Prostate gland (tissue), 2 donors: ENCODE measurements at regions not wholly inside any gene's neighbourhood (a gene's known extent, or its start where the extent isn't known, plus 50 kb on each side); places are given as distances from the start of the nearest gene placed in this dataset.

Source experiments
- DNase-seq: peaks from one replicate; pipeline ENCODE4 v3.0.0-alpha.2; 2019; ENCODE audit warnings: low spot score
- H3K27ac ChIP-seq, 2 donors: fragments of 200-600 bp; sonication (generic); 2 replicates each; pipeline ENCODE4 v1.5.1; 2017 to 2019
- H3K27me3 ChIP-seq: fragments of 200-600 bp; sonication (generic); replicated peaks from 2 replicates; pipeline ENCODE4 v1.5.1; 2019; ENCODE audit not compliant: insufficient read depth
- H3K36me3 ChIP-seq, 2 donors: fragments of 200-600 bp; sonication (generic); 1 replicate in 1 of 2; 2 replicates in 1 of 2; pipeline versions ENCODE4 v1.5.1 to v1.8.1; 2017 to 2019
- H3K4me1 ChIP-seq: fragments of 200-600 bp; sonication (generic); replicated peaks from 2 replicates; pipeline ENCODE4 v1.5.1; 2019
- H3K4me3 ChIP-seq, 2 donors: fragments of 200-600 bp; sonication (generic); 2 replicates each; pipeline ENCODE4 v1.5.1; 2017 to 2019
- H3K9me3 ChIP-seq: fragments of 200-600 bp; sonication (generic); 2 replicates; pipeline ENCODE4 v1.5.1; 2017
- CTCF ChIP-seq, 4 experiments: fragments of 200-600 bp in 2 of 4; fragments of 450-650 bp in 2 of 4; sonication (generic) in 2 of 4; IDR thresholded peaks; 1 replicate in 3 of 4; 2 replicates in 1 of 4; pipeline ENCODE4 v1.5.1; 2016 to 2019; ENCODE audit warnings: antibody characterized with exemption in 4 of 4, mild to moderate bottlenecking in 2 of 4, moderate library complexity in 2 of 4
- POLR2A ChIP-seq: fragments of 450-650 bp; IDR thresholded peaks from one replicate; pipeline ENCODE4 v1.6.1; 2016; ENCODE audit warnings: antibody characterized with exemption, mild to moderate bottlenecking
- POLR2AphosphoS5 ChIP-seq: sonication (generic); formaldehyde crosslinking; IDR thresholded peaks from one replicate; pipeline ENCODE4 v1.6.1; 2017; ENCODE audit warnings: antibody characterized with exemption
- WGBS: methylation state at CpG from one replicate; pipeline ENCODE4 v1.1.5; 2018; 5-methylcytosine and 5-hydroxymethylcytosine counted together
- intact Hi-C: fragments of 100-400 bp; cut with DNase I; formaldehyde crosslinking; loops from one replicate; pipeline ENCODE4 v1.14.2; 2022

DNA sequence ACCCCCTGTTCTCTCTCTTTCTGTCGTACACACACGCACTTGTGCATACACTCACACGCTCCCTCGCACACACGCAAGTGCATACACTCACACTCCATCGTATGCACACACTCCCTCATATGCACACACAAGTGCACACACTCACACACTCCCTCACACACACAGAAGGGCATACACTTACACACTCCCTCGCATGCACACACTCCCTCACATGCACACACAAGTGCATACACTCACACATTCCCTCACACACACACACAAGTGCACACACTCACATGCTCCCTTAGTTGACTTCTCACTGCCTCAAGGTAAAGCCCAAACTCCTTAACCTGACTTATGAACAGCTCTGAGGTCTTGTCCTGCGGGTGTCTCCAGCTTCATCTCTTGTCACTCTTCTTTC lies 78.7 kb downstream of the NOG start:
- WGBS = 92% methylated on average over 8 of the region's 8 CpGs
- intact Hi-C loops = loop anchor here (10.0 kb wide), 1 partner anchor 77 kb away; the partner anchor contains the start of gene NOG
- Histone ChIP-seq H3K4me3 (no peak overlapping the region), H3K27ac (no peak overlapping the region), H3K36me3 (no peaks in the 10 kb centered on the region), H3K27me3 (no peaks in the 10 kb centered on the region), H3K9me3 (no peaks in the 10 kb centered on the region), H3K4me1 (no peaks in the 10 kb centered on the region)
- TF ChIP-seq CTCF (IDR thresholded peaks at IDR 0.05) = no peak
- no peak for TF ChIP-seq POLR2AphosphoS5
- DNase-seq = no peak

DNA sequence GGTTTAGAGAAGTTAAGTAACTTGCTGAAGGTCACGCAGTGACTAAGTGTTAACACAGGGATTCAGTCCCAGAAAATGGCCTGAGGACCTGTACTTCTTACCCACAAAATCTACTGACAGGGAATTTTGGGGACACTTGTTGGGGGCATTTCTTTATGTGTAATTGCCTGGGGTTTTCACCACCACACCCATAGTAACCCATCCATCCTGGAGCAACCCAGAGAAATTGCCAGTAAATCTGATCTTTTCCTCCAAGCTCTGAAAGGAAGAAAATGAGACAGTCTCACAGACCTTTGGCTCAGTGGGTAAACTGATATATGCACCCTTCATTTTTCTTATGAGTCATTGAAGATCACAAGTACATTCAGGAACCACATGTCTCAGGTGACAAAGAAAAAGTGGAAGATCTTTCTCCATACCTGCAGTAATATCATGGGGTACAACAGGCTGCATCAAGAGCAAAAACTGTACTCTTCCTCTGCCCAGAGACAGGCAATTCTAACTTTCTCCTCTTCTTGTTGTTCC lies 81.0 kb downstream of the NOG start:
- intact Hi-C loops = loop anchor here (10.0 kb wide), 1 partner anchor 80 kb away; the partner anchor contains the start of gene NOG
- H3K4me3 ChIP-seq = no peak overlapping the region
- no peaks in the 10 kb centered on the region for H3K27me3 ChIP-seq
- 96% methylated on average over 1 of the region's 1 CpG for WGBS
- no peak for DNase-seq
- H3K36me3 ChIP-seq = no peaks in the 10 kb centered on the region
- H3K9me3 ChIP-seq = no peaks in the 10 kb centered on the region
- TF ChIP-seq CTCF (IDR thresholded peaks at IDR 0.05) (no peak), POLR2AphosphoS5 (no peak), POLR2A (no peak)
- no peaks in the 10 kb centered on the region for H3K4me1 ChIP-seq
- no peak overlapping the region for H3K27ac ChIP-seq

DNA sequence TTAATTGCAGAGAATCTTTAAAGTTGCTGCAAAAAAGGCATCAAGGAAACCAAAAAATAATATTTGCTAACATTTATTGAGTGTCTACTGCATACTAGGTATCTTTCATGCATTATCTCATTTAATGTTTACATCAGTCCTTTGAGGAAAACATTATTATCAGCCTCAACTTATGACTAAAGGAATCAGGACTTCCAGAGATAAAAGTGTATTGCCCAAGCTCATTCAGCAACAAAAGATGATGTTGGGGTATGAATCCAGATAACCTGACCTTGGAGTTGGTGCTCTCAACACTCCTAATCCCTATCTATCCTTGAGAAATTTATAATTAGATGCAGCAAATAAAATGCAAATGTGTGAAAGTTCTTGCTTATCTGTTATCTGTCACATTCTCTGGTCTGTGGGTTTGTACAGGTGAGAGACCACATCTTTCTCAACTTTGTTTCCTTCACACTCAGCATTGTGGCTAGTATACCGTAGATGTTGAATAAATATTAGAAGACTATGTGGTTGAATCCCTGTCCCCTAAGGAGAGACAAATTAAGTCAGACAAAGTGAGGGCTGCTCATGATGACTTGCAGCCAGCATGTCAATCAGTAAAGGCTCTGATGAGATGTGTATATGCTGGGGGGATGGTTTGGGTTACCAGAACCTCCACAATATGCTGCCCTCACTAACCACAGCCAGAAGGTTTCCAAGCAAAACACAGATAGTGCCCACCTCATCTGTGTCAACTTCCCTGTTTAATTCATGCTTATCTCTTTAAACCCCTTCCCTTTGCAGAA lies 82.6 kb downstream of the NOG start:
- intact Hi-C loops = loop anchor here (5.0 to 10.0 kb wide), 2 partner anchors 41 to 81 kb away; partner anchors contain the start of gene NOG
- WGBS = 77% methylated on average over 1 of the region's 1 CpG
- Histone ChIP-seq H3K4me1 (no peaks in the 10 kb centered on the region), H3K36me3 (no peaks in the 10 kb centered on the region), H3K27me3 (no peaks in the 10 kb centered on the region), H3K9me3 (no peaks in the 10 kb centered on the region), H3K4me3 (no peak overlapping the region), H3K27ac (no peak overlapping the region)
- TF ChIP-seq POLR2A (no peak), POLR2AphosphoS5 (no peak), CTCF (IDR thresholded peaks at IDR 0.05) (no peak)
- no peak for DNase-seq

GRCh38 chr17:56676810-56677209 lies 83.3 kb downstream of the NOG start:
- DNase-seq = no peak
- no peaks in the 10 kb centered on the region for H3K9me3 ChIP-seq
- no peak overlapping the region for H3K4me3 ChIP-seq
- H3K27ac ChIP-seq = no peak overlapping the region
- no peaks in the 10 kb centered on the region for H3K36me3 ChIP-seq
- intact Hi-C loops = loop anchor here (5.0 to 10.0 kb wide), 2 partner anchors 40 to 82 kb away; partner anchors contain the start of gene NOG
- 95% methylated on average over 1 of the region's 1 CpG for WGBS
- TF ChIP-seq POLR2A (no peak), POLR2AphosphoS5 (no peak)
- no peaks in the 10 kb centered on the region for H3K4me1 ChIP-seq
- H3K27me3 ChIP-seq = no peaks in the 10 kb centered on the region

- no peak for TF ChIP-seq POLR2AphosphoS5
- no peak for DNase-seq
- H3K27ac ChIP-seq = no peak overlapping the region
- H3K36me3 ChIP-seq = no peaks in the 10 kb centered on the region
- H3K4me3 ChIP-seq = no peak overlapping the region
- H3K27me3 ChIP-seq = no peaks in the 10 kb centered on the region
- 9% methylated on average over 36 of the region's 37 CpGs for WGBS
- intact Hi-C loops = loop anchor here (5.0 to 10.0 kb wide), 2 partner anchors 39 to 84 kb away; partner anchors contain the start of gene NOG
- no peaks in the 10 kb centered on the region for H3K9me3 ChIP-seq
- no peaks in the 10 kb centered on the region for H3K4me1 ChIP-seq
Observed at GRCh38 chr17:56678249-56679114, 85.0 kb downstream of the NOG start.
